Lower lobe of right lung (tissue), 2 donors: ENCODE measurements at regions not wholly inside any gene's neighbourhood (a gene's known extent, or its start where the extent isn't known, plus 50 kb on each side); places are given as distances from the start of the nearest gene placed in this dataset.

Source experiments
- ATAC-seq, 2 donors: fragments of 200-7000 bp; cut with Tn5 transposase; one replicate each; pipeline ENCODE4 v1.9.1; 2020 to 2022; ENCODE audit warnings: mild to moderate bottlenecking in 2 of 2, moderate library complexity in 2 of 2
- DNase-seq: peaks from one replicate; pipeline ENCODE4 v3.0.0-alpha.2; 2020
- H3K27ac ChIP-seq: fragments of 200-600 bp; one replicate; pipeline ENCODE4 v1.8.0; 2022
- H3K27me3 ChIP-seq: fragments of 200-600 bp; one replicate; pipeline ENCODE4 v1.8.0; 2022; ENCODE audit warnings: low read depth
- H3K36me3 ChIP-seq: fragments of 200-600 bp; one replicate; pipeline ENCODE4 v1.8.0; 2022; ENCODE audit warnings: mild to moderate bottlenecking
- H3K4me1 ChIP-seq: fragments of 200-600 bp; one replicate; pipeline ENCODE4 v1.8.0; 2022
- H3K4me3 ChIP-seq: fragments of 200-600 bp; one replicate; pipeline ENCODE4 v1.8.0; 2022; ENCODE audit warnings: mild to moderate bottlenecking
- H3K9me3 ChIP-seq: fragments of 200-600 bp; one replicate; pipeline ENCODE4 v1.8.0; 2022
- CTCF ChIP-seq: fragments of 200-600 bp; IDR thresholded peaks from one replicate; pipeline ENCODE4 v1.8.0; 2022; ENCODE audit warnings: antibody characterized with exemption, mild to moderate bottlenecking
- intact Hi-C: fragments of 100-400 bp; cut with DNase I; formaldehyde crosslinking; loops from one replicate; pipeline ENCODE4 v1.11.0; 2022
- donor health status: DM: no; HTN: yes; CAD: no; lungs with severe emphysema.

- intact Hi-C loops: no loop called here
- Histone ChIP-seq H3K4me1 (no peaks in the 10 kb centered on the region), H3K27ac (no peak overlapping the region), H3K4me3 (no peak overlapping the region), H3K9me3 (no peaks in the 10 kb centered on the region), H3K27me3 (no peaks in the 10 kb centered on the region), H3K36me3 (no peaks in the 10 kb centered on the region)
- ATAC-seq (no peak), DNase-seq (no peak)
- no peak for TF ChIP-seq CTCF
Observed at GRCh38 chr2:193670478-193670877, 1475.7 kb upstream of the TMEFF2 start.

GRCh38 chr2:193668557-193669323 is 1474.0 kb upstream of the TMEFF2 start:
- H3K4me3 ChIP-seq: no peak overlapping the region
- TF ChIP-seq CTCF: no peak
- H3K9me3 ChIP-seq: no peaks in the 10 kb centered on the region
- ATAC-seq: no peak
- no peak overlapping the region for H3K27ac ChIP-seq
- DNase-seq: no peak
- H3K36me3 ChIP-seq: no peaks in the 10 kb centered on the region
- no peaks in the 10 kb centered on the region for H3K27me3 ChIP-seq
- no peaks in the 10 kb centered on the region for H3K4me1 ChIP-seq
- intact Hi-C loops: no loop called here

GRCh38 chr2:193627927-193628272 is 1433.2 kb upstream of the TMEFF2 start:
- H3K9me3 ChIP-seq: no peaks in the 10 kb centered on the region
- intact Hi-C loops: no loop called here
- DNase-seq (no peak), ATAC-seq (no peak)
- no peaks in the 10 kb centered on the region for H3K4me1 ChIP-seq
- no peak for TF ChIP-seq CTCF
- no peak overlapping the region for H3K27ac ChIP-seq
- H3K36me3 ChIP-seq: no peaks in the 10 kb centered on the region
- H3K27me3 ChIP-seq: no peaks in the 10 kb centered on the region
- no peak overlapping the region for H3K4me3 ChIP-seq

GRCh38 chr2:193627187-193627926 is 1432.6 kb upstream of the TMEFF2 start:
- TF ChIP-seq CTCF: no peak
- no peaks in the 10 kb centered on the region for H3K4me1 ChIP-seq
- intact Hi-C loops: no loop called here
- no peak for ATAC-seq
- H3K27me3 ChIP-seq: no peaks in the 10 kb centered on the region
- H3K9me3 ChIP-seq: no peaks in the 10 kb centered on the region
- DNase-seq: no peak
- H3K4me3 ChIP-seq: no peak overlapping the region
- no peak overlapping the region for H3K27ac ChIP-seq
- no peaks in the 10 kb centered on the region for H3K36me3 ChIP-seq

GRCh38 chr2:193608451-193608850 is 1413.7 kb upstream of the TMEFF2 start:
- intact Hi-C loops: no loop called here

More at GRCh38 chr2:193608451-193608850, 1413.7 kb upstream of the TMEFF2 start:
- H3K27ac ChIP-seq: no peak overlapping the region
- H3K36me3 ChIP-seq: no peaks in the 10 kb centered on the region
- no peak for TF ChIP-seq CTCF
- ATAC-seq (no peak), DNase-seq (no peak)
- no peaks in the 10 kb centered on the region for H3K27me3 ChIP-seq
- H3K9me3 ChIP-seq: no peaks in the 10 kb centered on the region
- no peaks in the 10 kb centered on the region for H3K4me1 ChIP-seq
- no peak overlapping the region for H3K4me3 ChIP-seq
